ENCODE measurements at regions not wholly inside any gene's neighbourhood (a gene's known extent, or its start where the extent isn't known, plus 50 kb on each side); places are given as distances from the start of the nearest gene placed in this dataset.

- Histone ChIP-seq H4K20me1 (ENCODE audit: low read depth) (no peaks in the 10 kb centered on the region), H3K27ac (no peak overlapping the region), H3K4me1 (peaks cover 3% of the 10 kb centered on the region), H3F3A (ENCODE audit: low read depth) (no peaks in the 10 kb centered on the region), H3K79me2 (ENCODE audit: low read depth) (no peaks in the 10 kb centered on the region), H3K36me3 (no peaks in the 10 kb centered on the region), H3K4me2 (no peak overlapping the region), H3K4me3 (no peak overlapping the region), H3K27me3 (no peaks in the 10 kb centered on the region), H2AFZ (replicated peaks) (no peak overlapping the region), H3K9ac (no peak overlapping the region), H3K9me3 (ENCODE audit: low read depth) (no peaks in the 10 kb centered on the region)
- no peak overlapping the region for H3K27ac Mint-ChIP-seq
- no peak overlapping the region for H3K4me3 Mint-ChIP-seq
- DNase-seq (ENCODE audit: low spot score) = no peak
- H3K9me3 Mint-ChIP-seq = peaks cover 3% of the 10 kb centered on the region
- TF ChIP-seq EZH2 (IDR thresholded peaks at IDR 0.05) (no peak), EZH2phosphoT487 (IDR thresholded peaks at IDR 0.05) (no peak)
- TF ChIP-seq, protein P1, sequence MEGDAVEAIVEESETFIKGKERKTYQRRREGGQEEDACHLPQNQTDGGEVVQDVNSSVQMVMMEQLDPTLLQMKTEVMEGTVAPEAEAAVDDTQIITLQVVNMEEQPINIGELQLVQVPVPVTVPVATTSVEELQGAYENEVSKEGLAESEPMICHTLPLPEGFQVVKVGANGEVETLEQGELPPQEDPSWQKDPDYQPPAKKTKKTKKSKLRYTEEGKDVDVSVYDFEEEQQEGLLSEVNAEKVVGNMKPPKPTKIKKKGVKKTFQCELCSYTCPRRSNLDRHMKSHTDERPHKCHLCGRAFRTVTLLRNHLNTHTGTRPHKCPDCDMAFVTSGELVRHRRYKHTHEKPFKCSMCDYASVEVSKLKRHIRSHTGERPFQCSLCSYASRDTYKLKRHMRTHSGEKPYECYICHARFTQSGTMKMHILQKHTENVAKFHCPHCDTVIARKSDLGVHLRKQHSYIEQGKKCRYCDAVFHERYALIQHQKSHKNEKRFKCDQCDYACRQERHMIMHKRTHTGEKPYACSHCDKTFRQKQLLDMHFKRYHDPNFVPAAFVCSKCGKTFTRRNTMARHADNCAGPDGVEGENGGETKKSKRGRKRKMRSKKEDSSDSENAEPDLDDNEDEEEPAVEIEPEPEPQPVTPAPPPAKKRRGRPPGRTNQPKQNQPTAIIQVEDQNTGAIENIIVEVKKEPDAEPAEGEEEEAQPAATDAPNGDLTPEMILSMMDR (IDR thresholded peaks at IDR 0.05) = no peak
- peaks cover 22% of the 10 kb centered on the region for H3K4me1 Mint-ChIP-seq
- H3K36me3 Mint-ChIP-seq = peaks cover 9% of the 10 kb centered on the region
- no peaks in the 10 kb centered on the region for H3K27me3 Mint-ChIP-seq (ENCODE audit: insufficient read depth, low read depth)
Measured at GRCh38 chr1:198927129-198927528, 288.3 kb downstream of the PTPRC start.

GRCh38 chr1:198929111-198929604 lies 290.3 kb downstream of the PTPRC start:
- H3K27me3 Mint-ChIP-seq (ENCODE audit: insufficient read depth, low read depth) = no peaks in the 10 kb centered on the region
- H3K27me3 ChIP-seq = no peaks in the 10 kb centered on the region
- H3K27ac ChIP-seq = no peak overlapping the region
- H3K4me1 ChIP-seq = peaks cover 3% of the 10 kb centered on the region
- H3K36me3 ChIP-seq = no peaks in the 10 kb centered on the region
- peak overlapping the region; percentile 47 for H3K4me3 Mint-ChIP-seq
- no peak overlapping the region for H3K4me3 ChIP-seq
- H3K79me2 ChIP-seq (ENCODE audit: low read depth) = no peaks in the 10 kb centered on the region
- TF ChIP-seq, protein P1 (IDR thresholded peaks at IDR 0.05) = no peak
- TF ChIP-seq EZH2 (IDR thresholded peaks at IDR 0.05) = no peak
- TF ChIP-seq EZH2phosphoT487 (IDR thresholded peaks at IDR 0.05) = no peak
- H3K9me3 Mint-ChIP-seq = no peaks in the 10 kb centered on the region
- H3K4me2 ChIP-seq = no peak overlapping the region
- H3K4me1 Mint-ChIP-seq = peaks cover 37% of the 10 kb centered on the region
- no peak overlapping the region for H2AFZ ChIP-seq (replicated peaks)
- H3K9ac ChIP-seq = no peak overlapping the region
- no peaks in the 10 kb centered on the region for H3F3A ChIP-seq (ENCODE audit: low read depth)
- no peaks in the 10 kb centered on the region for H4K20me1 ChIP-seq (ENCODE audit: low read depth)
- H3K36me3 Mint-ChIP-seq = peaks cover 1% of the 10 kb centered on the region
- DNase-seq (ENCODE audit: low spot score) = no peak
- no peaks in the 10 kb centered on the region for H3K9me3 ChIP-seq (ENCODE audit: low read depth)
- H3K27ac Mint-ChIP-seq = no peak overlapping the region

GRCh38 chr1:198929961-198930599 lies 291.2 kb downstream of the PTPRC start:
- no peaks in the 10 kb centered on the region for H3F3A ChIP-seq (ENCODE audit: low read depth)
- no peaks in the 10 kb centered on the region for H3K36me3 ChIP-seq
- no peaks in the 10 kb centered on the region for H3K36me3 Mint-ChIP-seq
- H3K27me3 Mint-ChIP-seq (ENCODE audit: insufficient read depth, low read depth) = no peaks in the 10 kb centered on the region
- peaks cover 39% of the 10 kb centered on the region for H3K4me1 Mint-ChIP-seq
- H3K4me3 Mint-ChIP-seq = peak overlapping the region; percentile 61
- H3K4me1 ChIP-seq = peaks cover 3% of the 10 kb centered on the region
- H3K27ac ChIP-seq = no peak overlapping the region
- no peaks in the 10 kb centered on the region for H3K79me2 ChIP-seq (ENCODE audit: low read depth)
- H3K4me3 ChIP-seq = no peak overlapping the region
- H3K9me3 ChIP-seq (ENCODE audit: low read depth) = no peaks in the 10 kb centered on the region
- peak overlapping the region; percentile 64 for H2AFZ ChIP-seq (replicated peaks)
- H3K27me3 ChIP-seq = no peaks in the 10 kb centered on the region
- DNase-seq (ENCODE audit: low spot score) = no peak
- no peak overlapping the region for H3K4me2 ChIP-seq
- TF ChIP-seq EZH2phosphoT487 (IDR thresholded peaks at IDR 0.05) = no peak
- no peak for TF ChIP-seq EZH2 (IDR thresholded peaks at IDR 0.05)
- TF ChIP-seq, protein P1 (IDR thresholded peaks at IDR 0.05) = no peak
- peak overlapping the region; percentile 94 for H3K27ac Mint-ChIP-seq
- no peaks in the 10 kb centered on the region for H4K20me1 ChIP-seq (ENCODE audit: low read depth)
- no peaks in the 10 kb centered on the region for H3K9me3 Mint-ChIP-seq
- H3K9ac ChIP-seq = no peak overlapping the region

Data from neural progenitor cell (in vitro differentiated cells).